Loucy (cell line): ENCODE measurements at regions not wholly inside any gene's neighbourhood (a gene's known extent, or its start where the extent isn't known, plus 50 kb on each side); places are given as distances from the start of the nearest gene placed in this dataset.

ENCODE experiments used
- CTCF ChIP-seq: fragments of 200-600 bp; sonication (generic); conservative IDR thresholded peaks from 2 replicates; pipeline ENCODE4 v1.5.1; 2014; ENCODE audit warnings: mild to moderate bottlenecking, antibody characterized with exemption, low read length
- EZH2phosphoT487 ChIP-seq: fragments of 200-600 bp; IDR thresholded peaks from 2 replicates; pipeline ENCODE4 v1.6.1; 2018; ENCODE audit warnings: antibody characterized with exemption, mild to moderate bottlenecking, moderate library complexity, borderline replicate concordance

- TF ChIP-seq CTCF (no peak), EZH2phosphoT487 (no peak)
Measured at GRCh38 chr18:78085241-78086185, 835.9 kb downstream of the GALR1 start.
